HK-2 (cell line): ENCODE measurements at regions not wholly inside any gene's neighbourhood (a gene's known extent, or its start where the extent isn't known, plus 50 kb on each side); places are given as distances from the start of the nearest gene placed in this dataset.

Experiments
- DNase-seq: peaks from one replicate; pipeline ENCODE4 v3.0.0-alpha.2; 2018; ENCODE audit not compliant: unreplicated experiment

GRCh38 chr5:145246961-145247744 is 588.0 kb downstream of the PRELID2 start:
- DNase-seq, result no peak

GRCh38 chr5:145246379-145246778 is 588.8 kb downstream of the PRELID2 start:
- DNase-seq, result no peak

DNA sequence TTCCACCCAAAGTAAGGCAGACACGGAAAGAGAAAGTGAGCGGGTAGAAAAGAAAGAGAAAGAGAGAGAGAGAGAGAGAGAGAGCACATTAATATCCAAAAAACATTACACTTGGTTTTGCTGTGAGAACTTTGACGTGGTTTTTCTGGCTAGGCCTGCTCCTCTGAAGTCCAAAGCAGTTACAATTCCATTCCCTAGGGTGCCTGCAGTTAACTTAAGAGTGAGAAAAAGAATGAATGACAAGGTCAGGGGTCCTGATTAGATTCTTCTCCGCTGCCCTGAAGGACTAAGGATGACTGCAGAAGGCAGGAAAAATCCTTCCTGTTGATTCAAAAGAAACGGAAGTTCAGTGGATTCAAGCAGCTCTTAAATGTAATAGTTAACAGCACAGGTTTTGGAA is 589.8 kb downstream of the PRELID2 start:
- DNase-seq, result no peak

GRCh38 chr5:145244788-145245187 is 590.4 kb downstream of the PRELID2 start:
- DNase-seq, result no peak

DNA sequence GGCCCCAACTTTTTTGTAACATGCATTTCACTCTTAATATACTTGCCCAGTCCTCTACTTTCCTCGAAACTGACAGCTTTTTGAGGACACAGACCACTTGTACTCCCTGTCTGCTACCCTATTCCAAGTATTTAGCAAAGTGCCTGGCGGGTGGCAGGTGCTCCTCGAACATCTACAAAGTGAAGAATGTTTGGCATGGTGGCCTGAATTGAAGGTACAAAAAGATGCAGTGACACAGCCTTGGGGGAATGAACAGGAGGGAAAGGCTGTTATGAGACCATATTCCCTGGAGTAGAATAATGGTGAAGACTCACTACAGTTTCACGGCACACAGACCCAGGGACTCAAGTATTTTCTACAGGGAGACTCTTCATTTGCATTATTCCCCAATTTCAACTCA is 590.9 kb downstream of the PRELID2 start:
- no peak for DNase-seq

DNA sequence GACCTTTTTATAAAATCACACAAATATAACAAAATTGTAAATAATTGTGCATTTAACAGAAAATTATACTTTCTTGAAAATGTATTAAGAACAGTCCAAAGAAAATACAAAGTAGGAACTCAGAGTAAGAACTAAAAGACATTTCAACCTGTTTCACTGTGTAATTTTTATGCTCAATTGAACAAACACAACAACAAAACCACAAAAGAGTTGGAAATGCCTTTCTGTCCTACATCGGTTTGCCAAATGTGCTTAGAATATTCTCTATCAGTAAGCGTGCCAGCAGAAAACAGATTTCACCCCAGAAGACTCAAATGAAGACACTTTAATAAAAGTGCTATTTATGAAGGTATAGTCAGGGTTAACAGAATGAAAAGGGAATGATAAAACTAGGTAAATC is 592.1 kb downstream of the PRELID2 start:
- no peak for DNase-seq

- DNase-seq, result no peak
These were observed 592.6 kb downstream of the PRELID2 start for GRCh38 chr5:145242551-145242950.

GRCh38 chr5:145237843-145238242 is 597.3 kb downstream of the PRELID2 start:
- peak; percentile 16 for DNase-seq

DNA sequence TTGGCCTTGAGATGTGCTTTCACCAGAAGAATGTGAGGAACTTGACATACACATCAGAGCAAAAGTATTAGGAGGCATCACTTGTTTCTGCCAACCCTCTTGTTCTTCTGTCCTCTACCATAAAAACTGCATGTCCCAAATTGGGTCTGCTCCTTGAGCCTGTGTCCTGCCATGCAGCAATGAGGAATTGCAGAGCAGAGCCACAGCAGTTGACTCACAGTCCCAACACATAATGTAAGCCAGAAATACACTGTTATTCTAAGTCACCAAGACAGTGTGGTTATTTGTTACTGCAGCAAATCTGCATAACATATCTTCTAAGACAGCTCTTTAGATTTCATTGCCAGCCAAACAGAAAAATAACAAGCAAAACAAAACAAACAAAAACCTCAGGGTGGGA is 598.2 kb downstream of the PRELID2 start:
- DNase-seq, result no peak

GRCh38 chr5:145236127-145236526 is 599.0 kb downstream of the PRELID2 start:
- DNase-seq, result no peak

DNA sequence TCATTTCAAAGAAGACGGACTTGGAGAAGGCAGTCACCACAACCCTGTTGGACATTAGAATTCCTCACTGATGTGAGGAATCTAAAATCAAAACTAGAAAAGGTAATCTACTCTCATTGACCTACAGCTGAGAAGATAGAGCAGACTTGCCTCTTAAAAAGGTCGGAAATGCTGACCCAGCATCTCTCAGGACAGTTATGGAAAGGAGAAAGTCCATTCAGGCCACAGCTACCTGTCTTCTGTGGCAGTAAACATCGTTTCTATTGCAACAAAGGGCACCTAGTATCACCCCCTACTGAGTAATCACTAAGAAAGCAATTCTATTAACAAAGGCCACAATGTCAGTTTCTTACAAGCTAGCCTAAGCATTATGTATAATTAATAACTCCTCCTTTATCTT is 601.7 kb downstream of the PRELID2 start:
- no peak for DNase-seq

GRCh38 chr5:145230781-145231180 is 604.4 kb downstream of the PRELID2 start:
- DNase-seq, result no peak

- DNase-seq, result no peak
These were observed 606.6 kb downstream of the PRELID2 start for GRCh38 chr5:145228564-145228963.

GRCh38 chr5:145227881-145228280 is 607.3 kb downstream of the PRELID2 start:
- no peak for DNase-seq

- no peak for DNase-seq
These were observed 608.4 kb downstream of the PRELID2 start for GRCh38 chr5:145226726-145227125.

DNA sequence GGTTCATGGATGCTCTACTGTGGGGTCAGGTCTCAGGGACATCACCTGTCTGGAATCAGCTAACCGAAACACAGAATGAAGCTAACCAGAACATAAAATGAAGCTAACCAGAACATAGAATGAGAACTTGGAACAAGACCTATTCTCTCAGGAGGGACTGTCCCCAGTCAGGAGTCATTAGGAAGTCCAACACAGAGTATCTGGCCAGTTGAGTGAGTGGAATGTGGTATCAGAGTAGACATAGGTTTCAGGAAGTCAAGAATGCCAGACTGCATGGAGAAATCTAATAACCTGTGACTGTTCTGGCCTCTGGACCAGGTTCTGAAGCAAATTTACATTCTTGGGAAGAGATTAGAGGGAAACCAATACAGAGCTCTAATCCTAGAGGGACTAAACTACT is 609.6 kb downstream of the PRELID2 start:
- DNase-seq, result no peak

- DNase-seq, result no peak
These were observed 611.6 kb downstream of the PRELID2 start for GRCh38 chr5:145223582-145223981.

DNA sequence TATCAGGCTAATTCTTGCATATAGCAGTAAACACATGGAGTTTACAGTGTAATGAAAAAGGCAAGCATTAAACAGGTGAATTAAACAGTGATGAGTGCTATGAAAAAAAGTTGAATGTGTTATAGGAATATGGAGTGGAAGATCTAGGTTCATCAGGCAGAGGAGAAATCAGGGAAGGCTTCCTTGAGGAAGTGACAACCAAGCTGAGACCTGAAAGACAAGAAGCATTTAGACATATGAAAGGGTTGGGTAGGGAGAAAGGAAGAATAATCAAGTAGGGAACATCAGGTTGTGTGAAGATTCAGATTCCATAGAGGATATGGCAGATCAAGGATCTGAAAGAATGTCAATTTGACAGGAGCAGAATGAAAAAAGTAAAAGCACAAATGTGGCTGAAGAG is 612.5 kb downstream of the PRELID2 start:
- DNase-seq, result no peak

- DNase-seq, result no peak
These were observed 613.7 kb downstream of the PRELID2 start for GRCh38 chr5:145221416-145221815.

- no peak for DNase-seq
These were observed 614.7 kb downstream of the PRELID2 start for GRCh38 chr5:145220481-145220880.

GRCh38 chr5:145218982-145219381 is 616.2 kb downstream of the PRELID2 start:
- no peak for DNase-seq

- DNase-seq, result no peak
These were observed 617.1 kb downstream of the PRELID2 start for GRCh38 chr5:145218019-145218418.

- no peak for DNase-seq
These were observed 625.1 kb downstream of the PRELID2 start for GRCh38 chr5:145210020-145210419.

DNA sequence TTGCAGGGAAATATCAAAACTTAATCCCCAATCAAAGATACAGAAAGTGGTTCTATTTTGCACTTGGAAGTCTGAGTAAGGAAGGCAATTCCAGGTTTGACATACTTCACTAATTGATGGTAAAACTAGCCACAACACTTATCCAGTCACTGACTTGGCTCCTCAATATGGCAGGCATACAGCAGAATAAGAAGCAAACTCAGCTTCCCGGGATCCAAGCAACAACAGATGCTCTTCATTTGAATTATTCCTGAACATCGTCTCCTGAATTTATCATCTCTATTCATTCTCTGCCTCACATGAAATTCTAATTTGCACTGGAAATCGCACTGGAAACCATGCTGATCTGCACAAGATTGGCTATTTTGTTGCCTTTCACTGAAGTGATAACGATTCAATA is 629.6 kb downstream of the PRELID2 start:
- DNase-seq, result no peak
